SK-N-MC (cell line): ENCODE measurements at regions not wholly inside any gene's neighbourhood (a gene's known extent, or its start where the extent isn't known, plus 50 kb on each side); places are given as distances from the start of the nearest gene placed in this dataset.

ENCODE experiments used
- EZH2 ChIP-seq: fragments of 200-600 bp; sonication (generic); IDR thresholded peaks from one replicate; pipeline ENCODE4 v1.6.1; 2017; ENCODE audit warnings: antibody characterized with exemption
- FOXP2 ChIP-seq: optimal IDR thresholded peaks from 2 replicates; pipeline ENCODE3; 2011; ENCODE audit warnings: mild to moderate bottlenecking, moderate library complexity; ENCODE audit not compliant: insufficient read depth; ENCODE audit errors: extremely low read length, control extremely low read depth
- POLR2AphosphoS5 ChIP-seq: IDR thresholded peaks from 2 replicates; pipeline ENCODE4 v1.6.1; 2012; ENCODE audit warnings: mild to moderate bottlenecking, low read depth, low read length, borderline replicate concordance

DNA sequence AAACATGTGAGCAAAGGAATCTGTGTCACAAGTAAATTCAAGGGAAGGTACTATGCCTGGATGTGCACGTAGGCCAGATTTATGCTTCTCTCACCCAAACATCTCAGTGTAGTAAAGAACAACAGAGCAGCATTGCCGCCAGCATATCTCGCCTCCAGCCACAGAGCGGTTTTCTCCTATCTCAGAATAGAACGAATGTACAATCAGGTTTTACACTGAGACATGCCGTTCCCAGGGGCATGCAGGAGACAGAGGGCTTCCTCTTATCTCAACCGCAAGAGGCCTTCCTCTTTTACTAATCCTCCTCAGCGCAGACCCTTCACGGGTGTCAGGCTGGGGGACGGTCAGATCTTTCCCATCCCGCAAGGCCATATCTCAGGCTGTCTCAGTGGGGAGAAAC lies 175.3 kb downstream of the RPIA start:
- TF ChIP-seq EZH2 (no peak), POLR2AphosphoS5 (no peak), FOXP2 (no peak)
